Endothelial cell of umbilical vein (primary cell): ENCODE measurements at regions not wholly inside any gene's neighbourhood (a gene's known extent, or its start where the extent isn't known, plus 50 kb on each side); places are given as distances from the start of the nearest gene placed in this dataset.

Source experiments
- BruUV-seq: library from RNA; stranded (reverse); fragments of 400-500 nt; replicated peaks from 2 replicates; lab custom pipeline; 2021; lab: Mats Ljungman, UMichigan
- CTCF ChIA-PET: fragments of 300-600, 350-600 bp; sonication (Branson Sonifier 250); formaldehyde crosslinking; loops from one replicate; lab custom pipeline; 2021; ENCODE audit warnings: antibody characterized with exemption, inconsistent platforms; lab: Charles Lee
- POLR2A ChIA-PET: fragments of 300-600, 350-600 bp; sonication (Branson Sonifier 250); formaldehyde crosslinking; loops from one replicate; lab custom pipeline; 2021; ENCODE audit warnings: antibody characterized with exemption, inconsistent platforms; lab: Charles Lee
- DNase-seq: peaks from one replicate; pipeline ENCODE4 v3.0.0-alpha.2; 2011; ENCODE audit warnings: low read depth, low spot score
- FAIRE-seq: peaks from 2 replicates; lab custom pipeline; 2011; peaks lifted over from hg19 to GRCh38; lab: Jason Lieb, UNC
- H2AFZ ChIP-seq: 2 replicates; pipeline ENCODE4 v1.6.0; 2012; ENCODE audit warnings: low read depth, low read length, control low read depth, inconsistent platforms
- H3K27ac ChIP-seq: 2 replicates; pipeline ENCODE4 v1.5.1; 2011; ENCODE audit warnings: low read depth, mild to moderate bottlenecking, control low read depth, low read length, moderate library complexity; ENCODE audit not compliant: insufficient read depth
- H3K27me3 ChIP-seq, 2 experiments: 2 replicates each; pipeline versions ENCODE4 v1.6.0 to v1.6.1; 2011; ENCODE audit warnings: low read length in 2 of 2, mixed read lengths in 1 of 2; ENCODE audit not compliant: control insufficient read depth in 2 of 2, insufficient read depth in 2 of 2
- H3K36me3 ChIP-seq, 2 experiments: 2 replicates in 1 of 2; 3 replicates in 1 of 2; pipeline ENCODE4 v1.5.1; 2011; ENCODE audit warnings: low read length in 2 of 2, mild to moderate bottlenecking in 1 of 2, moderate library complexity in 1 of 2; ENCODE audit not compliant: control insufficient read depth in 2 of 2, insufficient read depth in 2 of 2; ENCODE audit errors: extremely low read depth in 1 of 2
- H3K4me1 ChIP-seq: 3 replicates; pipeline ENCODE4 v1.5.1; 2011; ENCODE audit warnings: mild to moderate bottlenecking, low read length; ENCODE audit not compliant: control insufficient read depth, insufficient read depth; ENCODE audit errors: extremely low read depth
- H3K4me2 ChIP-seq: 2 replicates; pipeline ENCODE4 v1.6.1; 2011; ENCODE audit warnings: low read length, control low read depth, mixed read lengths; ENCODE audit not compliant: insufficient read depth
- H3K4me3 ChIP-seq, 3 experiments: fragments of 200-600 bp in 1 of 3; sonication (generic), shearing (Covaris generic) in 1 of 3; replicated peaks in 1 of 3; 2 replicates each; pipeline ENCODE4 v1.5.1; 2011 to 2016; ENCODE audit warnings: control low read depth in 3 of 3, low read length in 3 of 3, mild to moderate bottlenecking in 2 of 3, inconsistent platforms in 1 of 3, low read depth in 1 of 3, moderate library complexity in 1 of 3; ENCODE audit not compliant: insufficient read depth in 1 of 3
- H3K79me2 ChIP-seq: 2 replicates; pipeline ENCODE4 v1.6.0; 2012; ENCODE audit warnings: low read length, inconsistent platforms; ENCODE audit not compliant: control insufficient read depth, insufficient read depth
- H3K9ac ChIP-seq: replicated peaks from 2 replicates; pipeline ENCODE3; 2011; ENCODE audit warnings: low read length, control low read depth; ENCODE audit not compliant: insufficient read depth; ENCODE audit errors: extremely low read depth
- H3K9me1 ChIP-seq: replicated peaks from 3 replicates; pipeline ENCODE4 v1.6.0; 2011; ENCODE audit warnings: mild to moderate bottlenecking, low read length; ENCODE audit not compliant: control insufficient read depth, insufficient read depth; ENCODE audit errors: extremely low read depth
- H3K9me3 ChIP-seq: replicated peaks from 2 replicates; pipeline ENCODE4 v1.5.1; 2012; ENCODE audit warnings: low read length, inconsistent platforms; ENCODE audit not compliant: control insufficient read depth, insufficient read depth
- H4K20me1 ChIP-seq: replicated peaks from 2 replicates; pipeline ENCODE3; 2011; ENCODE audit warnings: mild to moderate bottlenecking, low read length; ENCODE audit not compliant: control insufficient read depth, insufficient read depth; ENCODE audit errors: extremely low read depth
- CTCF ChIP-seq, 2 donors: IDR thresholded peaks; 1 replicate in 1 of 2; 2 replicates in 1 of 2; pipeline ENCODE4 v1.5.1; 2011; ENCODE audit warnings: low read length in 2 of 2, mild to moderate bottlenecking in 2 of 2, moderate library complexity in 2 of 2, control low read depth in 1 of 2, inconsistent platforms in 1 of 2, low read depth in 1 of 2; ENCODE audit not compliant: insufficient read depth in 1 of 2; ENCODE audit errors: extremely low read depth in 1 of 2
- EZH2 ChIP-seq: IDR thresholded peaks from 2 replicates; pipeline ENCODE4 v1.6.1; 2012; ENCODE audit warnings: borderline replicate concordance, low read depth, mild to moderate bottlenecking, moderate library complexity, low read length, inconsistent platforms; ENCODE audit not compliant: severe bottlenecking
- FOS ChIP-seq: IDR thresholded peaks from 2 replicates; pipeline ENCODE4 v1.6.1; 2011; ENCODE audit warnings: mild to moderate bottlenecking, low read length, moderate library complexity, borderline replicate concordance; ENCODE audit not compliant: insufficient read depth
- GATA2 ChIP-seq: IDR thresholded peaks from 2 replicates; pipeline ENCODE4 v1.7.0; 2011; ENCODE audit warnings: low read depth, mild to moderate bottlenecking, moderate library complexity, mixed read lengths, low read length; ENCODE audit not compliant: insufficient read length, insufficient read depth
- JUN ChIP-seq: IDR thresholded peaks from 2 replicates; pipeline ENCODE4 v1.6.1; 2011; ENCODE audit warnings: borderline replicate concordance, low read depth; ENCODE audit not compliant: insufficient read length, insufficient read depth
- MAX ChIP-seq: IDR thresholded peaks from 2 replicates; pipeline ENCODE4 v1.6.1; 2011; ENCODE audit not compliant: insufficient read depth, insufficient read length
- MYC ChIP-seq: IDR thresholded peaks from one replicate; pipeline ENCODE4 v1.6.1; 2011; ENCODE audit warnings: mild to moderate bottlenecking, low read depth, low read length
- POLR2A ChIP-seq: IDR thresholded peaks from 2 replicates; pipeline ENCODE4 v1.6.1; 2012; ENCODE audit warnings: low read depth, mild to moderate bottlenecking, control low read depth, low read length
- POLR2AphosphoS5 ChIP-seq: IDR thresholded peaks from 2 replicates; pipeline ENCODE4 v1.6.1; 2012; ENCODE audit warnings: low read depth, mild to moderate bottlenecking, control low read depth, low read length, moderate library complexity; ENCODE audit not compliant: insufficient read depth
- dilution Hi-C: fragments of 300-500 bp; cut with MboI; formaldehyde crosslinking; loops from one replicate; pipeline ENCODE4 v1.15.0; 2019; ENCODE audit warnings: low sequenced_read_pairs; ENCODE audit not compliant: extremely low pct_ligation_motif_present
- intact Hi-C: fragments of 100-400 bp; cut with micrococcal nuclease; formaldehyde crosslinking; loops from one replicate; pipeline ENCODE4 v1.10.0; 2022

GRCh38 chr3:145767909-145768308, 393.1 kb downstream of the PLOD2 start:
- Histone ChIP-seq H3K9me1 (no peaks in the 10 kb centered on the region), H3K36me3 (no peaks in the 10 kb centered on the region), H4K20me1 (no peaks in the 10 kb centered on the region), H3K9ac (no peak overlapping the region), H3K4me2 (no peak overlapping the region), H3K9me3 (no peaks in the 10 kb centered on the region), H2AFZ (no peak overlapping the region), H3K4me1 (no peaks in the 10 kb centered on the region), H3K27ac (no peak overlapping the region), H3K27me3 (no peaks in the 10 kb centered on the region), H3K4me3 (no peak overlapping the region), H3K79me2 (no peaks in the 10 kb centered on the region)
- BruUV-seq, result no TSS peak
- ChIA-PET CTCF (interaction anchor here (0.6 to 3.3 kb wide), 44 partner anchors 9 to 1993 kb away, joined by 3 to 59 read pairs (median 4); partner anchors contain the start of gene DIPK2A), POLR2A (interaction anchor here (1.2 kb wide), 1 partner anchor 1796 kb away, joined by 8 read pairs; the partner anchor contains the start of gene DIPK2A)
- TF ChIP-seq MYC (no peak), POLR2AphosphoS5 (no peak), EZH2 (no peak), CTCF (IDR thresholded peaks at IDR 0.05; ENCODE audit: extremely low read depth in 1 of 2, insufficient read depth in 1 of 2, low read depth in 1 of 2, low read length in 2 of 2) (peak; percentile 12 to 15), JUN (no peak), FOS (no peak), MAX (no peak), GATA2 (no peak), POLR2A (no peak)
- FAIRE-seq, result no peak
- intact Hi-C loops (loop anchor here (1.0 to 5.0 kb wide), 4 partner anchors 997 to 1991 kb away; no protein-coding TSS in a partner anchor), dilution Hi-C loops (no loop called here)
- DNase-seq, result peak; percentile 40
